HEK293 (cell line): ENCODE measurements at regions not wholly inside any gene's neighbourhood (a gene's known extent, or its start where the extent isn't known, plus 50 kb on each side); places are given as distances from the start of the nearest gene placed in this dataset.

ENCODE experiments used
- CTCF ChIA-PET: fragments of 350-600 bp; formaldehyde crosslinking; extraction: SDS; loops from one replicate; lab custom pipeline; 2021; ENCODE audit warnings: antibody characterized with exemption; lab: Yijun Ruan, JAX
- POLR2A ChIA-PET: fragments of 300-600 bp; formaldehyde crosslinking; extraction: SDS; loops from one replicate; lab custom pipeline; 2020; ENCODE audit warnings: antibody characterized with exemption, inconsistent platforms; lab: Yijun Ruan, JAX
- H3K27ac ChIP-seq: fragments of 200-500 bp; sonication (Bioruptor generic); 2 replicates; pipeline ENCODE4 v1.5.1; 2014; ENCODE audit warnings: low read depth, low read length, control low read depth, inconsistent platforms; ENCODE audit errors: extremely low read depth
- H3K36me3 ChIP-seq, 2 experiments: fragments of 200-500 bp in 1 of 2; sonication (Bioruptor generic) in 1 of 2; 1 replicate in 1 of 2; 2 replicates in 1 of 2; pipeline ENCODE4 v1.5.1; 2014 to 2017; ENCODE audit warnings: inconsistent platforms in 2 of 2, low read length in 2 of 2; ENCODE audit not compliant: control insufficient read depth in 2 of 2, insufficient read depth in 1 of 2
- H3K4me1 ChIP-seq: fragments of 200-500 bp; sonication (Bioruptor generic); 2 replicates; pipeline ENCODE4 v1.5.1; 2014; ENCODE audit warnings: mild to moderate bottlenecking, low read length, inconsistent platforms; ENCODE audit not compliant: control insufficient read depth, insufficient read depth
- H3K4me3 ChIP-seq: 2 replicates; pipeline ENCODE4 v1.5.1; 2011; ENCODE audit warnings: low read depth, mild to moderate bottlenecking, control low read depth, low read length, moderate library complexity
- H3K9me3 ChIP-seq: fragments of 200-500 bp; sonication (Bioruptor generic); 2 replicates; pipeline ENCODE4 v1.5.1; 2014; ENCODE audit warnings: low read depth, low read length, inconsistent platforms; ENCODE audit not compliant: control insufficient read depth, insufficient read depth
- BCL6B ChIP-seq: fragments of 450-650 bp; formaldehyde crosslinking; IDR thresholded peaks from 2 replicates; pipeline ENCODE4 v1.5.1; 2017; ENCODE audit warnings: missing biosample characterization, missing genetic modification characterization
- FEZF1 ChIP-seq: fragments of 450-650 bp; formaldehyde crosslinking; IDR thresholded peaks from 2 replicates; pipeline ENCODE4 v1.5.1; 2016; ENCODE audit warnings: missing biosample characterization, missing genetic modification characterization
- MZF1 ChIP-seq: fragments of 450-650 bp; formaldehyde crosslinking; IDR thresholded peaks from 2 replicates; pipeline ENCODE4 v1.5.1; 2017; ENCODE audit warnings: missing biosample characterization, missing genetic modification characterization, borderline replicate concordance
- OSR2 ChIP-seq: fragments of 450-650 bp; formaldehyde crosslinking; IDR thresholded peaks from 2 replicates; pipeline ENCODE4 v1.5.1; 2016; ENCODE audit warnings: missing biosample characterization, missing genetic modification characterization
- ZBTB10 ChIP-seq: fragments of 450-650 bp; formaldehyde crosslinking; IDR thresholded peaks from 2 replicates; pipeline ENCODE4 v1.5.1; 2016; ENCODE audit warnings: missing biosample characterization, missing genetic modification characterization
- ZFP41 ChIP-seq: fragments of 450-650 bp; formaldehyde crosslinking; IDR thresholded peaks from 2 replicates; pipeline ENCODE4 v1.5.1; 2016; ENCODE audit warnings: missing biosample characterization, missing genetic modification characterization, borderline replicate concordance
- ZNF121 ChIP-seq: fragments of 450-650 bp; formaldehyde crosslinking; IDR thresholded peaks from 2 replicates; pipeline ENCODE4 v1.5.1; 2016; ENCODE audit warnings: missing biosample characterization, missing genetic modification characterization
- ZNF157 ChIP-seq: fragments of 450-650 bp; formaldehyde crosslinking; IDR thresholded peaks from 2 replicates; pipeline ENCODE4 v1.5.1; 2016; ENCODE audit warnings: missing biosample characterization, missing genetic modification characterization
- ZNF324 ChIP-seq: fragments of 450-650 bp; formaldehyde crosslinking; IDR thresholded peaks from 2 replicates; pipeline ENCODE4 v1.5.1; 2016; ENCODE audit warnings: missing biosample characterization, missing genetic modification characterization
- ZNF37A ChIP-seq: fragments of 450-650 bp; IDR thresholded peaks from 2 replicates; pipeline ENCODE4 v1.5.1; 2018; ENCODE audit warnings: missing biosample characterization, missing genetic modification characterization
- ZNF530 ChIP-seq: fragments of 450-650 bp; formaldehyde crosslinking; IDR thresholded peaks from 2 replicates; pipeline ENCODE4 v1.5.1; 2016; ENCODE audit warnings: low read depth, missing biosample characterization, missing genetic modification characterization
- ZNF558 ChIP-seq: fragments of 450-650 bp; formaldehyde crosslinking; IDR thresholded peaks from 2 replicates; pipeline ENCODE4 v1.5.1; 2016; ENCODE audit warnings: missing biosample characterization, missing genetic modification characterization
- ZNF624 ChIP-seq: fragments of 450-650 bp; formaldehyde crosslinking; IDR thresholded peaks from 2 replicates; pipeline ENCODE4 v1.5.1; 2017; ENCODE audit warnings: missing biosample characterization, missing genetic modification characterization
- ZNF664 ChIP-seq: fragments of 450-650 bp; formaldehyde crosslinking; IDR thresholded peaks from 2 replicates; pipeline ENCODE4 v1.5.1; 2016; ENCODE audit warnings: missing biosample characterization, missing genetic modification characterization
- ZSCAN30 ChIP-seq: fragments of 450-650 bp; IDR thresholded peaks from 2 replicates; pipeline ENCODE4 v1.5.1; 2018; ENCODE audit warnings: missing biosample characterization, mild to moderate bottlenecking, missing genetic modification characterization, moderate library complexity
- TF ChIP-seq, protein P1 (sequence below): fragments of 450-650 bp; formaldehyde crosslinking; IDR thresholded peaks from 2 replicates; pipeline ENCODE4 v1.5.1; 2016; ENCODE audit warnings: missing biosample characterization, missing genetic modification characterization
- TF ChIP-seq, protein P2 (sequence below): fragments of 450-650 bp; formaldehyde crosslinking; IDR thresholded peaks from 2 replicates; pipeline ENCODE4 v1.5.1; 2016; ENCODE audit warnings: missing biosample characterization, missing genetic modification characterization
- TF ChIP-seq, protein P3 (sequence below): fragments of 450-650 bp; formaldehyde crosslinking; IDR thresholded peaks from 2 replicates; pipeline ENCODE4; 2016; ENCODE audit warnings: missing biosample characterization, missing genetic modification characterization

- TF ChIP-seq, protein P1, sequence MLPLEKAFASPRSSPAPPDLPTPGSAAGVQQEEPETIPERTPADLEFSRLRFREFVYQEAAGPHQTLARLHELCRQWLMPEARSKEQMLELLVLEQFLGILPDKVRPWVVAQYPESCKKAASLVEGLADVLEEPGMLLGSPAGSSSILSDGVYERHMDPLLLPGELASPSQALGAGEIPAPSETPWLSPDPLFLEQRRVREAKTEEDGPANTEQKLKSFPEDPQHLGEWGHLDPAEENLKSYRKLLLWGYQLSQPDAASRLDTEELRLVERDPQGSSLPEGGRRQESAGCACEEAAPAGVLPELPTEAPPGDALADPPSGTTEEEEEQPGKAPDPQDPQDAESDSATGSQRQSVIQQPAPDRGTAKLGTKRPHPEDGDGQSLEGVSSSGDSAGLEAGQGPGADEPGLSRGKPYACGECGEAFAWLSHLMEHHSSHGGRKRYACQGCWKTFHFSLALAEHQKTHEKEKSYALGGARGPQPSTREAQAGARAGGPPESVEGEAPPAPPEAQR: no peak
- no peak for TF ChIP-seq FEZF1 (tag by site-specific recombination)
- TF ChIP-seq ZNF121 (tag by site-specific recombination): no peak
- TF ChIP-seq OSR2 (tag by site-specific recombination): no peak
- no peak for TF ChIP-seq ZFP41 (tag by site-specific recombination)
- POLR2A ChIA-PET: no interaction called here
- CTCF ChIA-PET: no interaction called here
- no peaks in the 10 kb centered on the region for H3K9me3 ChIP-seq
- no peaks in the 10 kb centered on the region for H3K4me1 ChIP-seq
- no peak overlapping the region for H3K4me3 ChIP-seq
- H3K36me3 ChIP-seq: no peaks in the 10 kb centered on the region
- no peak overlapping the region for H3K27ac ChIP-seq
Observed at GRCh38 chr6:164827537-164827936, 481.9 kb downstream of the C6orf118 start.

GRCh38 chr6:164826831-164827468 is 482.5 kb downstream of the C6orf118 start:
- CTCF ChIA-PET: no interaction called here
- Histone ChIP-seq H3K27ac (no peak overlapping the region), H3K4me1 (no peaks in the 10 kb centered on the region), H3K4me3 (no peak overlapping the region), H3K36me3 (no peaks in the 10 kb centered on the region), H3K9me3 (no peaks in the 10 kb centered on the region)
- POLR2A ChIA-PET: no interaction called here
- TF ChIP-seq ZNF37A (tag by site-specific recombination) (no peak), ZNF324 (tag by site-specific recombination) (no peak), MZF1 (tag by site-specific recombination) (no peak), ZNF624 (no peak)

DNA sequence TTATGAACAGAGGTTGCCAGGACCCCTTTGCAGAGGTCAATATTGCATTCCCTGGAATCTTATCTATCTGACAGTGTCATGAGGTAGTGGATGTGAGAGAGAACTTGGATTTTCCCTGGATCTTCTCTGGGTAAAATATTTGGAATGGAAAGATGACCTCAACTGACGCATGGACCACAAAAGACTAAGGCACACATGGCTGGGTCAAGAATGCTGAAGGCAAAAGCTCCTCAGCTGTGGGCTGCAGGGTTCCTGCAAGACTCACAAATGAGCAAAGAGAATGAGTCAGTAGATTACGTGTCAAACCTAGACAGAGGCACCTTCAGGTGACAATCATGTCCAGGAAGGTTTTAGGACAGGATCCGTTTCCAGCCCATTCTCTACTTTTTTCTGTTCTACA is 484.0 kb downstream of the C6orf118 start:
- Histone ChIP-seq H3K27ac (no peak overlapping the region), H3K9me3 (no peaks in the 10 kb centered on the region), H3K36me3 (no peaks in the 10 kb centered on the region), H3K4me3 (no peak overlapping the region), H3K4me1 (no peaks in the 10 kb centered on the region)
- ChIA-PET CTCF (no interaction called here), POLR2A (no interaction called here)
- TF ChIP-seq ZNF558 (tag by site-specific recombination) (no peak), ZNF624 (no peak), ZNF664 (tag by site-specific recombination) (no peak), ZNF157 (no peak), ZBTB10 (tag by site-specific recombination) (no peak), BCL6B (tag by site-specific recombination) (no peak), ZNF530 (tag by site-specific recombination) (no peak), ZSCAN30 (tag by site-specific recombination) (no peak)
- TF ChIP-seq, protein P2, sequence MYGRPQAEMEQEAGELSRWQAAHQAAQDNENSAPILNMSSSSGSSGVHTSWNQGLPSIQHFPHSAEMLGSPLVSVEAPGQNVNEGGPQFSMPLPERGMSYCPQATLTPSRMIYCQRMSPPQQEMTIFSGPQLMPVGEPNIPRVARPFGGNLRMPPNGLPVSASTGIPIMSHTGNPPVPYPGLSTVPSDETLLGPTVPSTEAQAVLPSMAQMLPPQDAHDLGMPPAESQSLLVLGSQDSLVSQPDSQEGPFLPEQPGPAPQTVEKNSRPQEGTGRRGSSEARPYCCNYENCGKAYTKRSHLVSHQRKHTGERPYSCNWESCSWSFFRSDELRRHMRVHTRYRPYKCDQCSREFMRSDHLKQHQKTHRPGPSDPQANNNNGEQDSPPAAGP (tag by site-specific recombination): no peak
- TF ChIP-seq, protein P1: no peak
- TF ChIP-seq, protein P3, sequence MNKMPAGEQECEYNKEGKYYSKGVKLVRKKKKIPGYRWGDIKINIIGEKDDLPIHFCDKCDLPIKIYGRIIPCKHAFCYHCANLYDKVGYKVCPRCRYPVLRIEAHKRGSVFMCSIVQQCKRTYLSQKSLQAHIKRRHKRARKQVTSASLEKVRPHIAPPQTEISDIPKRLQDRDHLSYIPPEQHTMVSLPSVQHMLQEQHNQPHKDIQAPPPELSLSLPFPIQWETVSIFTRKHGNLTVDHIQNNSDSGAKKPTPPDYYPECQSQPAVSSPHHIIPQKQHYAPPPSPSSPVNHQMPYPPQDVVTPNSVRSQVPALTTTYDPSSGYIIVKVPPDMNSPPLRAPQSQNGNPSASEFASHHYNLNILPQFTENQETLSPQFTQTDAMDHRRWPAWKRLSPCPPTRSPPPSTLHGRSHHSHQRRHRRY: no peak
